IMR-90 (cell line): ENCODE measurements at regions not wholly inside any gene's neighbourhood (a gene's known extent, or its start where the extent isn't known, plus 50 kb on each side); places are given as distances from the start of the nearest gene placed in this dataset.

Experiments
- ATAC-seq: fragments of 200-7000 bp; cut with Tn5 transposase; 2 replicates; pipeline ENCODE4 v1.9.1; 2020; ENCODE audit warnings: low read depth, mild to moderate bottlenecking, moderate library complexity
- BruUV-seq: library from RNA; stranded (reverse); fragments of 400-500 nt; replicated peaks from 2 replicates; lab custom pipeline; 2021; lab: Mats Ljungman, UMichigan
- CTCF ChIA-PET: fragments of 300-600 bp; formaldehyde crosslinking; extraction: SDS; loops from one replicate; lab custom pipeline; 2021; ENCODE audit warnings: antibody characterized with exemption; lab: Yijun Ruan, JAX
- POLR2A ChIA-PET: fragments of 300-600 bp; sonication (Branson Sonifier 250); formaldehyde crosslinking; loops from one replicate; lab custom pipeline; 2022; ENCODE audit warnings: antibody characterized with exemption; ENCODE audit not compliant: unreplicated experiment; lab: Charles Lee
- DNase-seq: peaks from one replicate; pipeline ENCODE4 v3.0.0; 2013
- H2AFZ ChIP-seq: replicated peaks from 2 replicates; pipeline ENCODE3; 2013; ENCODE audit warnings: low read length, mild to moderate bottlenecking; ENCODE audit not compliant: poor library complexity
- H2AK5ac ChIP-seq: 2 replicates; pipeline ENCODE4 v1.6.1; 2013; ENCODE audit warnings: low read depth, low read length, inconsistent platforms
- H2AK9ac ChIP-seq: replicated peaks from 2 replicates; pipeline ENCODE3; 2013; ENCODE audit warnings: mild to moderate bottlenecking, low read depth, low read length, moderate library complexity; ENCODE audit not compliant: poor library complexity
- H2BK120ac ChIP-seq: 2 replicates; pipeline ENCODE4 v1.6.1; 2013; ENCODE audit warnings: low read depth, low read length, inconsistent platforms
- H2BK15ac ChIP-seq: 3 replicates; pipeline ENCODE4 v1.6.1; 2013; ENCODE audit warnings: low read depth, low read length, inconsistent platforms
- H2BK20ac ChIP-seq: 2 replicates; pipeline ENCODE4 v1.6.1; 2013; ENCODE audit warnings: low read depth, mild to moderate bottlenecking, inconsistent platforms, low read length, moderate library complexity
- H2BK5ac ChIP-seq: 2 replicates; pipeline ENCODE4 v1.6.1; 2013; ENCODE audit warnings: mild to moderate bottlenecking, low read depth, low read length, inconsistent platforms; ENCODE audit not compliant: poor library complexity, severe bottlenecking
- H3K14ac ChIP-seq: replicated peaks from 2 replicates; pipeline ENCODE4 v1.6.1; 2013; ENCODE audit warnings: low read depth, low read length, inconsistent platforms
- H3K18ac ChIP-seq: 2 replicates; pipeline ENCODE4 v1.6.1; 2013; ENCODE audit warnings: low read depth, low read length, control low read depth
- H3K23ac ChIP-seq: 2 replicates; pipeline ENCODE4 v1.6.1; 2013; ENCODE audit warnings: low read depth, low read length, inconsistent platforms
- H3K27ac ChIP-seq: 2 replicates; pipeline ENCODE4 v1.5.1; 2013; ENCODE audit warnings: mild to moderate bottlenecking, control low read depth, low read length; ENCODE audit not compliant: insufficient read depth
- H3K27me3 ChIP-seq: 2 replicates; pipeline ENCODE4 v1.6.1; 2013; ENCODE audit warnings: low read length; ENCODE audit not compliant: control insufficient read depth, insufficient read depth
- H3K36me3 ChIP-seq: 2 replicates; pipeline ENCODE4 v1.6.1; 2013; ENCODE audit warnings: low read length, mixed read lengths; ENCODE audit not compliant: control insufficient read depth, insufficient read depth
- H3K4ac ChIP-seq: 2 replicates; pipeline ENCODE4 v1.6.1; 2013; ENCODE audit warnings: low read depth, low read length, inconsistent platforms
- H3K4me1 ChIP-seq: 2 replicates; pipeline ENCODE4 v1.6.1; 2013; ENCODE audit warnings: low read length, mixed read lengths; ENCODE audit not compliant: control insufficient read depth, insufficient read depth
- H3K4me2 ChIP-seq: 2 replicates; pipeline ENCODE4 v1.6.1; 2013; ENCODE audit warnings: low read depth, mild to moderate bottlenecking, control low read depth, low read length, moderate library complexity
- H3K4me3 ChIP-seq: 2 replicates; pipeline ENCODE4 v1.5.1; 2013; ENCODE audit warnings: low read depth, mild to moderate bottlenecking, control low read depth, low read length, moderate library complexity; ENCODE audit not compliant: insufficient read depth
- H3K56ac ChIP-seq: 2 replicates; pipeline ENCODE4 v1.6.1; 2013; ENCODE audit warnings: low read length, inconsistent platforms; ENCODE audit not compliant: insufficient read depth; ENCODE audit errors: extremely low read depth
- H3K79me1 ChIP-seq, 2 experiments: 2 replicates each; pipeline ENCODE4 v1.6.1; 2013; ENCODE audit warnings: low read length in 2 of 2, inconsistent platforms in 1 of 2, low read depth in 1 of 2
- H3K9ac ChIP-seq: 2 replicates; pipeline ENCODE4 v1.6.1; 2013; ENCODE audit warnings: low read depth, low read length, control low read depth
- H3K9me1 ChIP-seq: 2 replicates; pipeline ENCODE4 v1.6.1; 2013; ENCODE audit warnings: low read length, inconsistent platforms; ENCODE audit not compliant: insufficient read depth
- H3K9me3 ChIP-seq: 2 replicates; pipeline ENCODE4 v1.6.1; 2013; ENCODE audit warnings: low read length; ENCODE audit not compliant: control insufficient read depth, insufficient read depth
- H4K20me1 ChIP-seq: 2 replicates; pipeline ENCODE4 v1.6.1; 2013; ENCODE audit warnings: low read length, inconsistent platforms; ENCODE audit not compliant: insufficient read depth
- H4K5ac ChIP-seq: 2 replicates; pipeline ENCODE4 v1.6.1; 2013; ENCODE audit warnings: mild to moderate bottlenecking, low read depth, low read length, control low read depth
- H4K8ac ChIP-seq, 2 experiments: 2 replicates each; pipeline ENCODE4 v1.6.1; 2013; ENCODE audit warnings: low read depth in 2 of 2, low read length in 2 of 2, control low read depth in 1 of 2, inconsistent platforms in 1 of 2
- H4K91ac ChIP-seq: 2 replicates; pipeline ENCODE4 v1.6.1; 2013; ENCODE audit warnings: low read depth, low read length, inconsistent platforms; ENCODE audit not compliant: insufficient read depth
- CHD1 ChIP-seq: IDR thresholded peaks from 2 replicates; pipeline ENCODE4 v1.6.1; 2012; ENCODE audit warnings: low read depth, low read length, improper control_type of control experiment
- MXI1 ChIP-seq: IDR thresholded peaks from 2 replicates; pipeline ENCODE4 v1.6.1; 2012; ENCODE audit warnings: low read depth, mild to moderate bottlenecking, low read length, moderate library complexity, borderline replicate concordance
- NFE2L2 ChIP-seq: fragments of 150-350 bp; IDR thresholded peaks from 2 replicates; pipeline ENCODE4 v1.6.1; 2016; ENCODE audit warnings: low read depth, mild to moderate bottlenecking, low read length
- POLR2A ChIP-seq: IDR thresholded peaks from 2 replicates; pipeline ENCODE4 v1.6.1; 2012; ENCODE audit warnings: mild to moderate bottlenecking, low read depth, low read length
- WGBS, 2 experiments: methylation state at CpG; one replicate each; pipeline versions ENCODE4 v1.1.5 to v1.1.7; 2013; ENCODE audit warnings: missing lambda C conversion rate in 2 of 2; ENCODE audit not compliant: insufficient read length in 1 of 2; ENCODE audit errors: extremely low coverage in 2 of 2; 5-methylcytosine and 5-hydroxymethylcytosine counted together
- dilution Hi-C: fragments of 300-500 bp; cut with HindIII; formaldehyde crosslinking; loops from one replicate; pipeline ENCODE4 v1.14.3; 2018; ENCODE audit warnings: low sequenced_read_pairs; ENCODE audit not compliant: unreplicated experiment
- in situ Hi-C: fragments of 300-500 bp; cut with MboI; formaldehyde crosslinking; loops from 3 replicates; pipeline ENCODE4 v1.14.3; 2019; ENCODE audit warnings: low sequenced_read_pairs, inconsistent platforms, mixed read lengths
- intact Hi-C: fragments of 100-400 bp; cut with micrococcal nuclease; formaldehyde crosslinking; loops from 2 replicates; pipeline ENCODE4 v1.10.0; 2022

DNA sequence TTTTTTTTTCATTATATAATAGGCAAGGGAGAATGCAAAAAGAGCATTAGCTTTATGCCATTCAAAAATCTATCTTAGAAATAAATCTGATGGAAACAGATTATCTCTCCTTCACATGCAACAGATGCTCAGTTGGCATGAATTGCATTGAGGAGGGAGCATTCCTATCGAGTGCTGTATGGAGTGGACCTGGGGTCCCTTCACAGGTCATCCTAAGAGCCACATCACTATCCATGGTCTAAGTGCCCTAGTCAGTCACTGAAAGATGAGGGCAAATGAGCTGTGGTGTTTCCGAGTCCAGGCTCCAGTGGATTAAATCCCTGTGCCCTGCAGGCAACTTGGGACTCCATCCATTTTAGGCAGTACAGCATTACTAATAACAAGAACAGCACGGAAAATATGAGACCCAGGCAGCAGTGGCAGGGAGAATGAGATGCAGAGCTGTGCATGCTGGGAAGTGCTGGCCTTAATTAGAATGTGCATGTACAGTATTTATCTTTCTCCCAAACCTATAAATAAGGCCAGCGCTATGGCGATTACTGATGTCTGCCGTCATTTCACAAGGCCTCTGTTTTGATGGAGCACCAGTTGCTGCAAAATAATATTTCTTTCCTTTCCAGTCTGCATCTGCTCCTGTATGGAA, 512.3 kb upstream of the PLXNA2 start:
- Histone ChIP-seq H3K18ac (no peak overlapping the region), H3K36me3 (no peaks in the 10 kb centered on the region), H3K9me3 (peaks cover 11% of the 10 kb centered on the region), H3K79me1 (no peaks in the 10 kb centered on the region), H2BK5ac (no peak overlapping the region), H2BK120ac (no peak overlapping the region), H3K4me1 (no peaks in the 10 kb centered on the region), H3K4me2 (no peak overlapping the region), H2AK5ac (no peak overlapping the region), H3K27ac (no peak overlapping the region), H3K9ac (no peak overlapping the region), H3K23ac (no peak overlapping the region), H4K20me1 (no peaks in the 10 kb centered on the region), H4K5ac (no peak overlapping the region), H3K56ac (no peak overlapping the region), H2AK9ac (no peak overlapping the region), H3K14ac (no peak overlapping the region), H2BK15ac (no peak overlapping the region), H3K4me3 (no peak overlapping the region), H3K9me1 (no peaks in the 10 kb centered on the region), H4K91ac (no peak overlapping the region), H3K4ac (no peak overlapping the region), H2BK20ac (no peak overlapping the region), H4K8ac (no peak overlapping the region), H2AFZ (no peak overlapping the region), H3K27me3 (no peaks in the 10 kb centered on the region)
- TF ChIP-seq POLR2A (no peak), CHD1 (no peak), MXI1 (no peak), NFE2L2 (no peak)
- WGBS, 2 experiments, result no CpG with 5 or more reads among the region's 6 CpGs
- ChIA-PET CTCF (interaction anchor here (0.9 kb wide), 1 partner anchor 8 kb away, joined by 3 read pairs; no protein-coding TSS in a partner anchor), POLR2A (no interaction called here)
- BruUV-seq, result no TSS peak
- dilution Hi-C loops, result no loop called here
- in situ Hi-C loops, result no loop called here
- intact Hi-C loops, result no loop called here
- DNase-seq, result no peak
- ATAC-seq, result no peak
